Fibroblast of skin of right quadriceps (primary cell): ENCODE measurements at regions not wholly inside any gene's neighbourhood (a gene's known extent, or its start where the extent isn't known, plus 50 kb on each side); places are given as distances from the start of the nearest gene placed in this dataset.

Experiments
- DNase-seq: peaks from one replicate; pipeline ENCODE4 v3.0.0-alpha.2; 2013

DNA sequence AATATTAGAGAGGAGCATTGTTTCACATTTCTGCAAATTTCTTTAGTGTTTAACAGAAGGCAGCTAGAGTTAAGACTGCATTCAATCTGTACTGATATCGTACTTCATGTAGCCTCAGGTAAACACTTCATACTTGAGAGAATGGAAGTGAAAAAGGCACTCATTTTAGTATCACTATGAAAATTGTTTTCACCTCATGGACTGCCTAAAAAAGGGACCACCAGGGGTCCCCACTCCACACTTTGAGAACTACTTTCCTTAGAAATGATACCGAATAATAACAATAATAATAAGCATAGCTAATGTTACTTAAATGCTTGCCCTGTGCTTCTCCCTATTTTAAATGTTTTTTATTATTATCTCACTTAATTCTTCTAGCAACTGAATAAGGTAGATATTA, 95.1 kb downstream of the BLID start:
- DNase-seq, result peak; percentile 41

GRCh38 chr11:122019908-122020694, 95.9 kb downstream of the BLID start:
- DNase-seq, result no peak

DNA sequence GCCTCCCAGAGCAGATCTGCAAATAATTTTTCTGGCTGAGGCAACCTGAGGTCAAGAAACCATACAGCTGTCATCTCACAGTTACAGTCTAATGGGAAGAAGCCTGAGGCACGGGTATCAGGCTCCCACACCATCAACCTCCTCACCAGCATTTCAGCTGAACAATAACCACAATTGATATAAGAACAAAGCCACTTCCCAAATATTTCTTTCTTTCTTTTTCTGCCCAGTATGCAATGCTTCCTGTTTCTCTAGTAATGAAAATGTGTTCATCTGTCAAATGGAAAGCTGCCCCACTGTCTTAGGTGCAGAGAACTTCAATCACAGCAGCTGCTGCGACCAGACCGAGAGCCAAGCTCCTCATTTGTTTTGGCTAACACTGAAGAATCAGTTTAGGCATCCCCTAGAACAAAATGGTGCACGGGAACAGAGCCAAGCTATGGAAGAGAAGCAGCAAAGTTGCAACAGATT, 108.4 kb downstream of the BLID start:
- peak; percentile 8 for DNase-seq

- no peak for DNase-seq
Measured at GRCh38 chr11:122004446-122004845, 111.6 kb downstream of the BLID start.

GRCh38 chr11:122002926-122003325, 113.1 kb downstream of the BLID start:
- DNase-seq, result no peak

DNA sequence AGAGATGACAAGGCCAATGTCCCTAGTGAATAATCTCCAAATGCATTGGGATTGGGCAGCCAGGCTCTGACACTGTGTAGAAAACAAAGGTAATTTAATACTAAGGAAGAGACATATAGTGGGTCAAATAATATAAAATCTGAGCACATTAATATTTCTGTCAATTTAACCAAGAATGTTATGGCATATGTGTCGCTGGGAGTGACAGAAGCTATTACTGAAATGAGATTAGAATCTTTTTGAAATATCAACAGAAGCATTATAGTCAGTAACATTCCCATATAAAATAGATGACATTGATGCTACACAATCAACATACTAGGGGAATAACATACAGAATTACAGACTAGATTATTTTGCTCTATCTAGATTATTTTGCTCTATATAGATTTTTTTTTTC, 114.0 kb downstream of the BLID start:
- DNase-seq, result no peak

- DNase-seq, result peak; percentile 35
Measured at GRCh38 chr11:121999651-122000050, 116.4 kb downstream of the BLID start.

GRCh38 chr11:121996574-121996973, 119.4 kb downstream of the BLID start:
- DNase-seq, result no peak

DNA sequence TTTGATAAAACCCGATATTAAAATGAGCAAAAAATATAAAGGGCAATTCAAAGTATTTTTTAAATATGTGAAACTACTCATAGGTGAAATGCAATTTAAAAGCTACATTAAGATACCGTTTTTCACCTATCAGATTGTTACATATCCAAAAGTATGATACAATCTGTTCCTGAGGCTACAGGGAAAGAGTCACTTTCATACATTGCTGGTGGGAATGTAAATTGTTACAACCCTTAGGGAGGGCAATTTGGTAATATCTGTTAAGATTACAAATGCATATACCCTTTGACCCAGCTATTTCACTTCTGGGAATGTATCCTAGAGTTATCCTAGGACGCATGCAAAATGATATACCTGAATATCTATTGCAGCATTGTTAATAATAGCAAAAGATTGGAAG, 132.1 kb downstream of the BLID start:
- no peak for DNase-seq

DNA sequence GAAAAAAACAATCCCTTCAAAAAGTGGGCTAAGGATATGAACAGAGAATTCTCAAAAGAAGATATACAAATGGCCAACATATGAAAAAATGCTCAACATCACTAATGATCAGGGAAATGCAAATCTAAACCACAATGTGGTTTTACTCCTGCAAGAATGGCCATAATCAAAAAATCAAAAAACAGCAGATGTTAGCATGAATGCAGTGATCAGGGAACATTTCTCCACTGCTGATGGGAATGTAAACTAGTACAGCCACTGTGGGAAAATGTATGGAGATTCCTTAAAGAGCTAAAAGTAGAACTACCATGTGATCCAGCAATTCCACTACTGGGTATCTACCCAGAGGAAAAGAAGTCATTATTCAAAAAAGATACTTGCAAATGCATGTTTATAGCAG, 138.1 kb downstream of the BLID start:
- DNase-seq, result peak; percentile 22

GRCh38 chr11:121968638-121969037, 147.4 kb downstream of the BLID start:
- no peak for DNase-seq

GRCh38 chr11:121967131-121967704, 148.8 kb downstream of the BLID start:
- DNase-seq, result no peak

GRCh38 chr11:121965330-121965729, 150.7 kb downstream of the BLID start:
- peak; percentile 74 for DNase-seq

DNA sequence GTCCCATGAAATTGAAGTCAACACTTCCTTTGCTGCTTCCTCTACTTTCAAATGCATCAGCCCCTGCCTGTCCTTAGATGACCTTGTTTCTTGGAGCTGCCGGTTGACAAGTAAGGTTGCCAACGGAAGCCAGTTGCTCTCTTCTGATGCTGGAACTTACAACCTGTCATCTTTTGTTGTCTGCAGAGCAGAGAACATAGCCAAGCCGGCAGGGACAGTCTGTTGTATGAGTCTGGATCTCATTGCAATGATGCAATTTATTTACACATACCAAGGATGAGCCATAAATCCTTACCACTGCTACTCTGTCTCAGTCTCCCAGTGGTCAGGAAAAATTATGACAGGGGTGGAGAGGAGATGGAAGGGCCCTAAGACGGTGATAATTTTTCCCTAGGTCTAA, 151.4 kb downstream of the BLID start:
- peak; percentile 65 for DNase-seq

- DNase-seq, result peak; percentile 38
Measured at GRCh38 chr11:121963846-121964245, 152.2 kb downstream of the BLID start.

- DNase-seq, result peak; percentile 7
Measured at GRCh38 chr11:121961321-121961801, 154.7 kb downstream of the BLID start.

DNA sequence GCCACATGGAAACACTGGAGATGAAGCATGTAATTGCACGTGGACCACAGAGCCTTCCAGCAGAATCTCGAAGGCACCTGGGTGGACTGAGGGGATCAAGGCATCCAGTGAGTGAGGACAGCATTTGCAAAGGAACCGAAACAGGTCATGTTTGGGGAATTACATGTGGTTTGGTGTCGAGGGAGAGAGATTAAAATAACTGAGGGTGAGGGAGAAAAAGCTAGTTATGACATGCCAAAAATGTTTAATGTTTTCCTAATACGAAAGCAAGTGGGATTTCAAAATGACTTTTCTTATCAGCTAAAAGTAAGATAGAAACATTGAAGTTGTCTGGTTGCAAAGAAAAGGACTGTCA, 157.1 kb downstream of the BLID start:
- peak; percentile 52 for DNase-seq

GRCh38 chr11:121958323-121958970, 157.6 kb downstream of the BLID start:
- peak; percentile 28 for DNase-seq

- no peak for DNase-seq
Measured at GRCh38 chr11:121953122-121953521, 162.9 kb downstream of the BLID start.

- DNase-seq, result no peak
Measured at GRCh38 chr11:121950160-121950559, 165.9 kb downstream of the BLID start.

GRCh38 chr11:121946514-121946913, 169.5 kb downstream of the BLID start:
- DNase-seq, result no peak

DNA sequence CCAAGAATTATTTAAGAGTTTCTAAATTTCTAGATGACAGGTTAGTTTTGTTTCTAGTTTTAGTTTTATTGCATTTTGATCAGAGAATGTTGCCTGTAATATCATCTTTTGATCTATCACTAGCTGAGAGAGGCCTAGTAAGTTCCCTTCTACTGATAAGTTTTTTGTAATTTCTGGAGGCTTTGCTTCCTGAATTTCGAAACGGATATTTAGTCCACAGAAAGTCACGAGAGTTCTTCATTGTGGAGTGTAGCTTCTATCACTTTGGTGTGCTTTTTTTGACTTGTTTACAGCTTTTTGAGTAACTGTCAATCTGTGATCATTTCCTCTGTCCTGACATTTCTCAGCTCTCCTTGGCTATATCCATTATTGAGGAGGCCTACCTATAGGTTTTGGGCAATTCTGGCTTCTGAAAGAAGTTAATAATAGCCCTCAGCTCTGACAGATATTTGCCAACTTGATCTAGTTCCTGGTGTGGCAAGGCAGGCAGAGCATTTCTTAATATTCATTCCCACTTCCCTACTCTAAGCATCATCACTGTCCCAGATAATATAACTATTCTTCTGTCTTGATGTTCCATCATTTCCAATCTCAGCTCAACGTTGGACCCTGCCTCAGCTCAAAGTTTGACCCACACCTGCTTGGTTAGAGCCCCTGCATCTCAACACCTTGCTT, 171.3 kb downstream of the BLID start:
- no peak for DNase-seq

- peak; percentile 42 for DNase-seq
Measured at GRCh38 chr11:121938076-121938475, 177.9 kb downstream of the BLID start.
